Occipital lobe (tissue), 1 donor: ENCODE measurements at regions not wholly inside any gene's neighbourhood (a gene's known extent, or its start where the extent isn't known, plus 50 kb on each side); places are given as distances from the start of the nearest gene placed in this dataset.

Experiments used
- DNase-seq: peaks from one replicate; lab custom pipeline; 2025; lab: John Stamatoyannopoulos, UW

DNA sequence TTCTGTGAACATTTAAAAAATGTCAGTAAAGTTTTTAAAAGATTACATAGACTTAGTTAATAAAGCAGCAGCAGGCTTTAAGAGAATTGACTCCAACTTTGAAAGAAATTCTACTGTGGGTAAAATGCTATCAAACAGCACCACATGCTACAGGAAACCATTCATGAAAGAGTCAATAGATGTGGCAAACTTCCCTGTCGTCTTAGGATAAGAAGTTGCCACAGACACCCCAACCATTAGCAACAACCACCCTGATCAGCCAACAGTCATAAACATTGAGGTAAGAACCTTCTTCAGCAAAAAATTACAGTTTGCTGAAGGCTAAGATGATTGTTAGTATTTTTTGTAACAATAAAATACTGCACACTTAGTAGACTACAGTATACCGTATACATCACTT lies 278.2 kb downstream of the CSNK1G3 start:
- DNase-seq, result no peak

GRCh38 chr5:123787635-123788034 lies 275.7 kb downstream of the CSNK1G3 start:
- DNase-seq, result no peak

DNA sequence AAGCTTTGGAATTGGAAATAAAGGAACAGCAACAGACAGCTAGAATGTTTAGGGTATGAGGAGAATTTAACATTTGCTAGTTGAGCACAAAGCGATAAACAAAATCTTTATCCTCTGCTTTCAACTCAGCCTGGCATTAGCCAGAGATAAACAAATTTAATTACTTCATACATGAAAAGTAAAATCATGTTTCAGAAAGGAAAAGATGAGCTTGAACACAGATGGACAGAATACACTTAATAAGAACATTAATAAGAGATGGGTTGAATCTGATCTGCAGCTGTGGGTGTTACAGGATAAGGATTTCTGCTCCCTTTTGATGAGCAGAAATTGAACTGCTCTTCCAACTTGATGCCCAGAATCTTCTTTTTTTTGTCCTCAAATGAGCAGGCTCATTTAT lies 275.2 kb downstream of the CSNK1G3 start:
- DNase-seq, result no peak

DNA sequence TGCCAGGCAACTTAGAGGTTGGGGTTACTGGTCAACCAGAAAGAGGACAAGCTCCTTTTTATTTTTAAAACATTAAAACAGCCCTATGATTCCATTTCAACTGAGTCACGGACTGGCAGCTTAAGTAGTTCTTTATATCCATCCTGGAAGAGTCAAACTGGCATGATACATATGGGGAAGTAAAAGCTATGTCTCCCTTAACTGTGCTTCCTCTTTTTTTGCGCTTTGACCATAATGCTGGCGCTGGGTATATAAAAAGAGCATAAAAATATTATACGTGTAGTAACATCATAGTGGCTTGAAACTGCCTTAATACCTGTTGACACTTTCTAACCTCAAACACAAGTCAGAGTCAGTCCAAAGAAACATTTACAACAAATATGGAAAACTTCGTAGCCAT lies 274.4 kb downstream of the CSNK1G3 start:
- no peak for DNase-seq

GRCh38 chr5:123785162-123786071 lies 273.4 kb downstream of the CSNK1G3 start:
- DNase-seq, result peak; percentile 25

DNA sequence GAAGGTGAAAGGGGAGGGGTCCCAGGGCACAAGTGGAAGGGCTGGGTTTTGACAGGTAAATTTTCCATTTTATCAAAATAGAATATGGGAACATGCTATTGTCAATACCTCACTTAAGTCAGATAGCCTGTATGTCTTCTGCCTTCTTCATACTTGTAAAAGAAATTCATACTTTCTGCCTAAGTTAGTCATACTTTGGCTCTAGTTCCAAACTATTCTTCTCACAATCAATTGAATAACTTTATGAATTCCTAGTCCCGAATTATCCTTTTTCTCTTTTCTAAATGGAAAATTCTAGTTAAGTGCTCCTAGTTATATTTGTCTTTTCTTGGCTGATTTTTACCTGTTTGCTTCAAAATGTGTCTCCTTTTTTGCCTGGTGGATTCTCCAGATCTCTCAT lies 271.4 kb downstream of the CSNK1G3 start:
- no peak for DNase-seq

DNA sequence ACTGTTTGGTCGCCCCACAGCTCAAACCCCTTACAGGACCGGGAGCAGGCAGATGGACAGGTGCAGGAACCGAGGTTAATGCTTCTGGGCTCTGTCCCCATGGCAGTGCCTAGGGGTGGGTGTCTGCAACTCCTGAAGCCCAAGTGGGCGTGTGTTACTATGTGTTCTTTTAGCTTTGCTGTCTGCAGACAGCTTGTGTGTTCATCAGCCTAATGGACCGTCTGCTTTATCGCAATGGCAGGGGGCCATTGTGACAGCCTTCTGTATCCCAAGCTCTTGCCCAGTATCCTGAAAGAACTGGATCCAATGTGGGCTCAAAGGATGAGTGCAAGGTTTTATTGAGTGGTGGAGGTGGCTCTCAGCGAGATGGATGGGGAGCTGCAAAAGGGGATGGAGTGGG lies 266.7 kb downstream of the CSNK1G3 start:
- no peak for DNase-seq

GRCh38 chr5:123776761-123777160 lies 264.8 kb downstream of the CSNK1G3 start:
- DNase-seq, result no peak

GRCh38 chr5:123771715-123772114 lies 259.7 kb downstream of the CSNK1G3 start:
- no peak for DNase-seq

- DNase-seq, result no peak
Measured at GRCh38 chr5:123763201-123763600, 251.2 kb downstream of the CSNK1G3 start.

- DNase-seq, result no peak
Measured at GRCh38 chr5:123756816-123757215, 244.8 kb downstream of the CSNK1G3 start.

DNA sequence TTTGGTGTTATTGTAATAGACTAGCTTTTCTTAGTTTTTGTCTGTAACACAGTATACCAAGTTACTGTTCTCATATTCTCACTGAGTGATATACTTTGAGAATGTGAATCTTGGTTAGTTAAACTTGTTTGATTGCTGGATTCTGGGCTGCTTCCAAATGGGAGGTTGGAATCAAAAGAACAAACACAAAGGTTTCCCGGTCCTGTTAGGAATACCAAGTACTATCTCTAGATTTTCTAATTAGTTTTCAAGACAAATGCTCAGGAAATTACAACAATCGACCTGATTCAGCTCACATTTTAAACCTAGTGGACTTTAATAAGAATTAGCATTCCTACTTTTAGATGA lies 244.3 kb downstream of the CSNK1G3 start:
- no peak for DNase-seq

- no peak for DNase-seq
Measured at GRCh38 chr5:123755653-123756317, 243.8 kb downstream of the CSNK1G3 start.

- no peak for DNase-seq
Measured at GRCh38 chr5:123754908-123755307, 242.9 kb downstream of the CSNK1G3 start.

- DNase-seq, result no peak
Measured at GRCh38 chr5:123753937-123754891, 242.2 kb downstream of the CSNK1G3 start.

GRCh38 chr5:123753180-123753936 lies 241.4 kb downstream of the CSNK1G3 start:
- DNase-seq, result no peak

GRCh38 chr5:123752552-123753179 lies 240.7 kb downstream of the CSNK1G3 start:
- DNase-seq, result no peak

DNA sequence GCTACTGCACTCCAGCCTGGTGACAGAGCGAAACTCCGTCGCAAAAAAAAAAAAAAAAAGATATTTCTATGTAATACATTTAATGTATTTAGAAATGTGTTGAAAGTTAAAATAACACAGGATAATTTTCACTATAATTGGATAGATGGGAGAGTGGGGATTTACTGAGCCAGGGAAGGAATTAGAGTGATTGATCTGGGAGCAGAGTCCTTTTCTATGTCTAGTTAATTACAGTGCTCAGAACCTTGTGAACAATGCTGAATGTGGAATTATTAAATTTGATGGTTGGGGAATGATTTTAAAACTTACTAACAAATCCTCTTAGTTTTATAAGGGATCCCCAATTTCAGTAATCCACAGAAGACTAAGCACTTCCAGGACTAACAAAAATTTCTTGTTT lies 239.7 kb downstream of the CSNK1G3 start:
- DNase-seq, result no peak

GRCh38 chr5:123748239-123748638 lies 236.3 kb downstream of the CSNK1G3 start:
- no peak for DNase-seq

DNA sequence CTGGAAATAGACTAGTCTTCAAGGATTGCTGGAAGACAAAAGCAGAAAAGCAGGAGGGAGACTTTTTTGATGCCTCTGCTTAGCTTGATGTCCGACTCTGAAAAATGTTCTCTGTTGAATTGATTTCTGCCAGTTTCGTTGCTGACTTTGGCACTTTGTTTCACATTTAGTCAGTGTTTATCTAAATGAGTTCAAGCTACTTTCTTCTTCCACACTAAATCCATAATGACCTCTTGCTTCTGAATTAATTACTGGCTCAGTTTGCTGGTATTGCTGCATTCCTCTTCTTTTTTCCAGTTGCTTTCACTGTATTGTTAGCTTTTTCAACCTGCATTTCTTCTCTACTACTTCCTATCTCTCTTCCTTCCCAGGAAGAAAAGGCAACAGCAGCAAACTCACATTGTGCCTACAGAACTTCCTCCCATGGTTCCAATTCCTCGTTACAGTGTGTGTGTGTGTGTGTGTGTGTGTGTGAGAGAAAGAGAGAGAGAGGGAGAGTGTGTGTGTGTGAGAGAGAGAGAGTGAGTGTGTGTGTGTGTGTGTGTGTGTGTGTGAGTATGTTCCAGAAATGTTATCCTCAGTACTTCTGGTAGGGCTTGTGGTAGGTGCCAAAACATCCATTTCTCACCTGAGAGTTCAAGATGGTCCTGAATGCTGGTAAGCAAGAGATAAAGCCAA lies 234.8 kb downstream of the CSNK1G3 start:
- no peak for DNase-seq
